Coronary artery (tissue), 2 donors: ENCODE measurements at regions not wholly inside any gene's neighbourhood (a gene's known extent, or its start where the extent isn't known, plus 50 kb on each side); places are given as distances from the start of the nearest gene placed in this dataset.

Experiments used
- DNase-seq: peaks from one replicate; pipeline ENCODE4 v3.0.0-alpha.2; 2017; ENCODE audit warnings: low spot score
- H3K27ac ChIP-seq, 2 donors: fragments of 200-600 bp; sonication (generic); one replicate each; pipeline ENCODE4 v1.5.1; 2016 to 2019
- H3K4me3 ChIP-seq: fragments of 200-600 bp; sonication (generic); 2 replicates; pipeline ENCODE4 v1.5.1; 2016; ENCODE audit warnings: mild to moderate bottlenecking, moderate library complexity
- TF ChIP-seq, protein P1 (sequence below): fragments of 200-600 bp; sonication (generic); IDR thresholded peaks from one replicate; pipeline ENCODE4 v1.5.1; 2019; ENCODE audit warnings: antibody characterized with exemption

- H3K27ac ChIP-seq, result no peak overlapping the region
- DNase-seq, result no peak
- TF ChIP-seq, protein P1, sequence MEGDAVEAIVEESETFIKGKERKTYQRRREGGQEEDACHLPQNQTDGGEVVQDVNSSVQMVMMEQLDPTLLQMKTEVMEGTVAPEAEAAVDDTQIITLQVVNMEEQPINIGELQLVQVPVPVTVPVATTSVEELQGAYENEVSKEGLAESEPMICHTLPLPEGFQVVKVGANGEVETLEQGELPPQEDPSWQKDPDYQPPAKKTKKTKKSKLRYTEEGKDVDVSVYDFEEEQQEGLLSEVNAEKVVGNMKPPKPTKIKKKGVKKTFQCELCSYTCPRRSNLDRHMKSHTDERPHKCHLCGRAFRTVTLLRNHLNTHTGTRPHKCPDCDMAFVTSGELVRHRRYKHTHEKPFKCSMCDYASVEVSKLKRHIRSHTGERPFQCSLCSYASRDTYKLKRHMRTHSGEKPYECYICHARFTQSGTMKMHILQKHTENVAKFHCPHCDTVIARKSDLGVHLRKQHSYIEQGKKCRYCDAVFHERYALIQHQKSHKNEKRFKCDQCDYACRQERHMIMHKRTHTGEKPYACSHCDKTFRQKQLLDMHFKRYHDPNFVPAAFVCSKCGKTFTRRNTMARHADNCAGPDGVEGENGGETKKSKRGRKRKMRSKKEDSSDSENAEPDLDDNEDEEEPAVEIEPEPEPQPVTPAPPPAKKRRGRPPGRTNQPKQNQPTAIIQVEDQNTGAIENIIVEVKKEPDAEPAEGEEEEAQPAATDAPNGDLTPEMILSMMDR, result no peak
- H3K4me3 ChIP-seq, result no peak overlapping the region
Measured at GRCh38 chr11:97717922-97718321, 1302.8 kb upstream of the CNTN5 start.

DNA sequence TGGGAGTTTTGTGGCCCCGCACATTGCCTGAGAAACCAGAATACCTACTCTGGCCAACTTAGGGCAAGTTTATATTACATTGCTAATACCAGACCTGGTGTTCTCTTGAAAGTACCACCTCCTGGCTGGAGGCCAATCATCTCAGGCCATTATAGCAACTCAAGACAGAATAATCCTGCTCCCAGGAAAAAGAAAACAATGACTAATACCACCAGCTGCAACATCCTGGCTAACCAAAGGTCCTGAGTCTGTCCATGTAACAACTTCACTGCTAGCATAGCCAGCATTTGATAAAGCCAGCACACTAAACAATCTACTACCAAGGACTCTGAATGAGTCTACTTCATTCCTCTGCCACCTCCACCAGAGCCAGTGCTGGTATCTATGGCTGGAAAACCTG lies 1298.7 kb upstream of the CNTN5 start:
- no peak for DNase-seq
- TF ChIP-seq, protein P1, result no peak
- Histone ChIP-seq H3K27ac (no peak overlapping the region), H3K4me3 (no peak overlapping the region)

DNA sequence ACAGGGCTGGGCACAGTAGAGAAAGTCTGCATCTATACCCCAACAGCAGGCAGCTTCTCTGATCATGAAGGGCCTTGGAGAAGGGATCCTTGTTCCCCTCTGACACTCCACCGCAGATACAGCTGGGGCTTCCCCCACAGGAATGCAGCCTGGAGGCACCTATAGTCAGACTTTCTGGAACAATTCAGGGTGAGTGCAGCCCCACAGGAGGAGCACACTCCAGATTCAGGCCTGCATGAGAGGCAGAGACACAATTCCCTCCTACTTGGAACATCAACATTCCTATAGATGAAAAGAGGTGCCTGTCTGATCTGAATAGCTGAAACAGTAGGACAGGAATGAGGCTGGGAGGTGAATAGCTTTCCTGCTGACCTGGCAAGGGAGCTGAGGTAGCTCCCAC lies 1298.0 kb upstream of the CNTN5 start:
- DNase-seq, result no peak
- TF ChIP-seq, protein P1, result no peak
- no peak overlapping the region for H3K4me3 ChIP-seq

DNA sequence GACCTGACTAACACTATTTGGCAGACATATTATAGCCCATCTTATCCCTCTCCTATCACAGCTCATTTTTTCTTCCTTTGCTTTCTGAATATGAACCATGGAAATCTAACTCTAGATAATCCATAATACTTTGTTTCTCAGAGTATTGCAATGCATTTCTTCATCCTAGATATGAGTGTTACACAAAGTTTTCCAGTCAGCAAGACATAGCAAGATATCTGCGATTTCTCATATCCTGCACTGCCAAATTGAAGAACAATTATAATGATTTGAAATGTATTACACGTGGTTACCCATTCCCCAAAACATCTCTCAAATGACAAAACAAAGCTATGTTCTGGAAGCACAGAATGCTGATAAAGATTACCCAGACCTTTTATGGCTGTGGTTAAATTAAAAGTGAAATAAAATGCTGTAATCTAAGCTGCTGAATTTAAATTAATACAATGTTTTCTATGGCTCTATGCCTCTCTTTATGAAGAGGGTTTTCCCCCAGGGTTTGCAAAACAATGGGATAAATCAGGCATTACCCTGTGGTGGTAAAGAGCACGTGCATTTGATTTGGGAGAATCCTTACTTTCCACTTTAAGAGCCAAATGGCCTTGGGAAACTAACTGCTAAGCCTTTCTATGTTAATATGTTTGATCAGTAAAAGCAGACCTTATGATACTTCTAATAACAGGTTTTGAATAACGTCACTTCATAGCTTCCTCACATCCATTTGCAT lies 1291.0 kb upstream of the CNTN5 start:
- H3K27ac ChIP-seq, result no peak overlapping the region
- no peak overlapping the region for H3K4me3 ChIP-seq
- DNase-seq, result no peak
- TF ChIP-seq, protein P1, result no peak

More for the DNA sequence above, 1298.0 kb upstream of the CNTN5 start:
- no peak overlapping the region for H3K27ac ChIP-seq

GRCh38 chr11:97732011-97732632 lies 1288.6 kb upstream of the CNTN5 start:
- Histone ChIP-seq H3K4me3 (no peak overlapping the region), H3K27ac (no peak overlapping the region)
- TF ChIP-seq, protein P1, result no peak
- DNase-seq, result no peak

DNA sequence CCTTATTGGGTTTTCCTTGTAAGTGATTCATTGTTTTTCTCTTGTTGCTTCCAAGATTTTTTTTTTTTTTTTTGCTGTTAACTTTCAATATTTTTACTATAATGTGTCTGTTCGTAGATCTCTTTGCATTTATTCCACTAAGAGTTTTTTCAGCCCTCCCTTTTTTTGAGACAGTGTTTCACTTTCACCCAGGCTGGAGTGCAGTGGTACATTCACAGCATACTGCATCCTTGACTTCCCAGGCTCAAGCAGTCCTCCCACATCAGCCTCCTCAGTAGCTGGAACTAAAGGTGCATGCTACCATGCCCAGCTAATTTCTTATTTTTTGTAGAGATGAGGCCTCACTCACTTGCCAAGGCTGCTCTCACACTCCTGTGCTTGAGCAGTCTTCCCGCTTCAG lies 1282.0 kb upstream of the CNTN5 start:
- no peak overlapping the region for H3K27ac ChIP-seq
- DNase-seq, result no peak
- no peak overlapping the region for H3K4me3 ChIP-seq
- TF ChIP-seq, protein P1, result no peak
